ENCODE measurements at regions not wholly inside any gene's neighbourhood (a gene's known extent, or its start where the extent isn't known, plus 50 kb on each side); places are given as distances from the start of the nearest gene placed in this dataset.

- Histone ChIP-seq H3K4me3 (ENCODE audit: low read depth in 1 of 3, low read length in 3 of 3) (no peak overlapping the region), H3K27me3 (ENCODE audit: control insufficient read depth in 4 of 4, insufficient read depth in 4 of 4, low read length in 3 of 4) (no peaks in the 10 kb centered on the region), H3K4me1 (ENCODE audit: control insufficient read depth in 4 of 4, insufficient read depth in 4 of 4, low read length in 3 of 4) (peaks cover 8 to 44% (median 36%) of the 10 kb centered on the region in 4 donors), H3K27ac (ENCODE audit: low read depth in 1 of 2, low read length in 2 of 2) (no peak overlapping the region), H3K9ac (ENCODE audit: low read depth in 1 of 2, low read length in 2 of 2) (no peak overlapping the region), H3K36me3 (ENCODE audit: control insufficient read depth in 4 of 4, insufficient read depth in 3 of 4, low read depth in 1 of 4, low read length in 3 of 4) (no peaks in the 10 kb centered on the region), H3K9me3 (ENCODE audit: control insufficient read depth in 4 of 4, low read length in 3 of 4) (no peaks in the 10 kb centered on the region)
- TF ChIP-seq RAD21 (IDR thresholded peaks at IDR 0.05) (no peak), HNF4G (IDR thresholded peaks at IDR 0.05) (no peak)
- 97% methylated on average over 3 of the region's 3 CpGs for WGBS
- no peak for DNase-seq (ENCODE audit: low spot score)
Measured at GRCh38 chr2:176388861-176389260, 119.6 kb downstream of the MTX2 start.

DNA sequence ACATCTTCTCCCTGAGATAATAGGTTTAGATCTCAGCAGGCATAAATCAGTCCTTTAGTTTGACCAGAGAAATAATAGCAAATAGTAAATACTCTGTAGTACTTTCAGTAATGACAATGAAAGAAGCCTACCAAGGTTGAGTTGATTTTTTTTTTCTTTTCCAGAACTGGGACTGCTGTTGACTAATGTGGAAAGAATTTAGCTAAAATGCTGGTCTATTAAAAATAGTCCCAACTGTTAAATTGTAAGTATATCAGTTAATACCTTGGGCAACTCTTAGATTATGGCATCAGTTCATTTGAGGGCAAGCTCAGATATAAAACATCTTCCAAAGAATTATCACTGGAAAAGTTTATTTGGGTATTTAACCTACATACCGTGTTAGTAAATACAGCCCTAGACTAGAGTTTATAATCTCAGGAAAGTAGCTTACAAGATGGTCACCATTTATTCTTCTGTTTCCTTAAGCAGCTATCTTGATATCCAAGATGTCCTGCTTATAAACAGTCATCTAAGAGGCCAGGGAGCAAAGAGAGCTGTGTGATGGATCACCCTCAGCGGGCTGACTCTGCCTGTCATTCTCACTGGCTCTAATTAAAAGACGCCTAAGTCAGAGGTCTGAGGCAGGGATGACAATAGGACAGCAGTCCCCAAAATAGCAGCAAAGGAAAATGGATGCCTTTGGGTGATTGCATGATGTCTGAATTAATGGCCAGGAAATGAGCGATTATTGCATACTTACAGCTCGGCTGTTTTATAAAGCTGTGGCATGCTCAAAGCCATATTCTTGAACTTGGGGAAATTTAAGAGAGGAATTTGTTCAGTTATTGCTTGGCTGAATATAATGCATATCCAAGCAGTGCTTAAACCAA lies 121.3 kb downstream of the MTX2 start:
- no peak for TF ChIP-seq JUND (IDR thresholded peaks at IDR 0.05)
- no peak for TF ChIP-seq HNF4G (IDR thresholded peaks at IDR 0.05)
- TF ChIP-seq NR2F2 (IDR thresholded peaks at IDR 0.05) = no peak
- no peak for TF ChIP-seq ZBTB33 (IDR thresholded peaks at IDR 0.05)
- TF ChIP-seq GABPA (IDR thresholded peaks at IDR 0.05 in 1 of 2, conservative IDR thresholded peaks at IDR 0.05 in 1 of 2) = no peak
- Histone ChIP-seq H3K27me3 (ENCODE audit: control insufficient read depth in 4 of 4, insufficient read depth in 4 of 4, low read length in 3 of 4) (no peaks in the 10 kb centered on the region), H3K4me3 (ENCODE audit: low read depth in 1 of 3, low read length in 3 of 3) (no peak overlapping the region), H3K27ac (ENCODE audit: low read depth in 1 of 2, low read length in 2 of 2) (peak overlapping the region in 1 of 2 donors; percentile 33), H3K9ac (ENCODE audit: low read depth in 1 of 2, low read length in 2 of 2) (no peak overlapping the region), H3K36me3 (ENCODE audit: control insufficient read depth in 4 of 4, insufficient read depth in 3 of 4, low read depth in 1 of 4, low read length in 3 of 4) (no peaks in the 10 kb centered on the region), H3K4me1 (ENCODE audit: control insufficient read depth in 4 of 4, insufficient read depth in 4 of 4, low read length in 3 of 4) (peaks cover 8 to 29% (median 19%) of the 10 kb centered on the region in 4 donors), H3K9me3 (ENCODE audit: control insufficient read depth in 4 of 4, low read length in 3 of 4) (no peaks in the 10 kb centered on the region)
- DNase-seq (ENCODE audit: low spot score) = no peak
- WGBS = 66% methylated on average over 5 of the region's 5 CpGs

DNA sequence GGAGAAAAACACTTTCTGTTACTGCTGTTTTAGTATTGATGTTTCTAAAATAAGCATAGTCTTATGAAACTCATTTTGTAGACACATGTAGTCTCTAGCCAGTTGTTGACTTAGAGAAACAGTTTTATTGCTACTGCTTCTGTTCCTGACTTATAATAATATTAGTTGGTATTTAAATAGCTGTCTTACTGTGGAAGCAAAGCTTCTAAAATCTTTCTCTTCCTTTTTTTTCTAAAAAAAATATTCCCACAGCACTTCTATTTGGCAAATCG lies 121.8 kb downstream of the MTX2 start:
- no peaks in the 10 kb centered on the region for H3K9me3 ChIP-seq (ENCODE audit: control insufficient read depth in 4 of 4, low read length in 3 of 4)
- TF ChIP-seq FOXA2 (IDR thresholded peaks at IDR 0.05) = peak; percentile 70
- TF ChIP-seq FOXA1 (IDR thresholded peaks at IDR 0.05) = peak; percentile 45
- TF ChIP-seq HNF4A (conservative IDR thresholded peaks at IDR 0.05) = peak in 1 of 2 donors; percentile 8
- TF ChIP-seq MAX (IDR thresholded peaks at IDR 0.05) = no peak
- WGBS = 93% methylated on average over 1 of the region's 1 CpG
- H3K36me3 ChIP-seq (ENCODE audit: control insufficient read depth in 4 of 4, insufficient read depth in 3 of 4, low read depth in 1 of 4, low read length in 3 of 4) = no peaks in the 10 kb centered on the region
- H3K4me3 ChIP-seq (ENCODE audit: low read depth in 1 of 3, low read length in 3 of 3) = no peak overlapping the region
- H3K27me3 ChIP-seq (ENCODE audit: control insufficient read depth in 4 of 4, insufficient read depth in 4 of 4, low read length in 3 of 4) = no peaks in the 10 kb centered on the region
- no peak overlapping the region for H3K9ac ChIP-seq (ENCODE audit: low read depth in 1 of 2, low read length in 2 of 2)
- DNase-seq (ENCODE audit: low spot score) = no peak
- peak overlapping the region in 1 of 2 donors; percentile 33 for H3K27ac ChIP-seq (ENCODE audit: low read depth in 1 of 2, low read length in 2 of 2)
- peaks cover 4 to 24% (median 14%) of the 10 kb centered on the region in 4 donors for H3K4me1 ChIP-seq (ENCODE audit: control insufficient read depth in 4 of 4, insufficient read depth in 4 of 4, low read length in 3 of 4)

GRCh38 chr2:176392249-176392648 lies 123.0 kb downstream of the MTX2 start:
- Histone ChIP-seq H3K27me3 (ENCODE audit: control insufficient read depth in 4 of 4, insufficient read depth in 4 of 4, low read length in 3 of 4) (no peaks in the 10 kb centered on the region), H3K27ac (ENCODE audit: low read depth in 1 of 2, low read length in 2 of 2) (no peak overlapping the region), H3K9me3 (ENCODE audit: control insufficient read depth in 4 of 4, low read length in 3 of 4) (no peaks in the 10 kb centered on the region), H3K4me1 (ENCODE audit: control insufficient read depth in 4 of 4, insufficient read depth in 4 of 4, low read length in 3 of 4) (peaks cover 4 to 24% (median 14%) of the 10 kb centered on the region in 4 donors), H3K36me3 (ENCODE audit: control insufficient read depth in 4 of 4, insufficient read depth in 3 of 4, low read depth in 1 of 4, low read length in 3 of 4) (no peaks in the 10 kb centered on the region), H3K9ac (ENCODE audit: low read depth in 1 of 2, low read length in 2 of 2) (no peak overlapping the region), H3K4me3 (ENCODE audit: low read depth in 1 of 3, low read length in 3 of 3) (no peak overlapping the region)
- no peak for DNase-seq (ENCODE audit: low spot score)
- WGBS = 84% methylated on average over 6 of the region's 6 CpGs
- TF ChIP-seq EGR1 (IDR thresholded peaks at IDR 0.05; ENCODE audit: low read depth in 2 of 2) = no peak
- TF ChIP-seq, protein P1, sequence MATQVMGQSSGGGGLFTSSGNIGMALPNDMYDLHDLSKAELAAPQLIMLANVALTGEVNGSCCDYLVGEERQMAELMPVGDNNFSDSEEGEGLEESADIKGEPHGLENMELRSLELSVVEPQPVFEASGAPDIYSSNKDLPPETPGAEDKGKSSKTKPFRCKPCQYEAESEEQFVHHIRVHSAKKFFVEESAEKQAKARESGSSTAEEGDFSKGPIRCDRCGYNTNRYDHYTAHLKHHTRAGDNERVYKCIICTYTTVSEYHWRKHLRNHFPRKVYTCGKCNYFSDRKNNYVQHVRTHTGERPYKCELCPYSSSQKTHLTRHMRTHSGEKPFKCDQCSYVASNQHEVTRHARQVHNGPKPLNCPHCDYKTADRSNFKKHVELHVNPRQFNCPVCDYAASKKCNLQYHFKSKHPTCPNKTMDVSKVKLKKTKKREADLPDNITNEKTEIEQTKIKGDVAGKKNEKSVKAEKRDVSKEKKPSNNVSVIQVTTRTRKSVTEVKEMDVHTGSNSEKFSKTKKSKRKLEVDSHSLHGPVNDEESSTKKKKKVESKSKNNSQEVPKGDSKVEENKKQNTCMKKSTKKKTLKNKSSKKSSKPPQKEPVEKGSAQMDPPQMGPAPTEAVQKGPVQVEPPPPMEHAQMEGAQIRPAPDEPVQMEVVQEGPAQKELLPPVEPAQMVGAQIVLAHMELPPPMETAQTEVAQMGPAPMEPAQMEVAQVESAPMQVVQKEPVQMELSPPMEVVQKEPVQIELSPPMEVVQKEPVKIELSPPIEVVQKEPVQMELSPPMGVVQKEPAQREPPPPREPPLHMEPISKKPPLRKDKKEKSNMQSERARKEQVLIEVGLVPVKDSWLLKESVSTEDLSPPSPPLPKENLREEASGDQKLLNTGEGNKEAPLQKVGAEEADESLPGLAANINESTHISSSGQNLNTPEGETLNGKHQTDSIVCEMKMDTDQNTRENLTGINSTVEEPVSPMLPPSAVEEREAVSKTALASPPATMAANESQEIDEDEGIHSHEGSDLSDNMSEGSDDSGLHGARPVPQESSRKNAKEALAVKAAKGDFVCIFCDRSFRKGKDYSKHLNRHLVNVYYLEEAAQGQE (IDR thresholded peaks at IDR 0.05) = no peak
- TF ChIP-seq HNF4G (IDR thresholded peaks at IDR 0.05) = no peak
- no peak for TF ChIP-seq FOXA2 (IDR thresholded peaks at IDR 0.05)
- TF ChIP-seq, protein P2, sequence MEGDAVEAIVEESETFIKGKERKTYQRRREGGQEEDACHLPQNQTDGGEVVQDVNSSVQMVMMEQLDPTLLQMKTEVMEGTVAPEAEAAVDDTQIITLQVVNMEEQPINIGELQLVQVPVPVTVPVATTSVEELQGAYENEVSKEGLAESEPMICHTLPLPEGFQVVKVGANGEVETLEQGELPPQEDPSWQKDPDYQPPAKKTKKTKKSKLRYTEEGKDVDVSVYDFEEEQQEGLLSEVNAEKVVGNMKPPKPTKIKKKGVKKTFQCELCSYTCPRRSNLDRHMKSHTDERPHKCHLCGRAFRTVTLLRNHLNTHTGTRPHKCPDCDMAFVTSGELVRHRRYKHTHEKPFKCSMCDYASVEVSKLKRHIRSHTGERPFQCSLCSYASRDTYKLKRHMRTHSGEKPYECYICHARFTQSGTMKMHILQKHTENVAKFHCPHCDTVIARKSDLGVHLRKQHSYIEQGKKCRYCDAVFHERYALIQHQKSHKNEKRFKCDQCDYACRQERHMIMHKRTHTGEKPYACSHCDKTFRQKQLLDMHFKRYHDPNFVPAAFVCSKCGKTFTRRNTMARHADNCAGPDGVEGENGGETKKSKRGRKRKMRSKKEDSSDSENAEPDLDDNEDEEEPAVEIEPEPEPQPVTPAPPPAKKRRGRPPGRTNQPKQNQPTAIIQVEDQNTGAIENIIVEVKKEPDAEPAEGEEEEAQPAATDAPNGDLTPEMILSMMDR (IDR thresholded peaks at IDR 0.05; ENCODE audit: low read depth, low read length, missing input control) = no peak
- TF ChIP-seq ATF3 (IDR thresholded peaks at IDR 0.05) = no peak
- no peak for TF ChIP-seq GABPA (IDR thresholded peaks at IDR 0.05 in 1 of 2, conservative IDR thresholded peaks at IDR 0.05 in 1 of 2)
- no peak for TF ChIP-seq JUND (IDR thresholded peaks at IDR 0.05)
- no peak for TF ChIP-seq TAF1 (conservative IDR thresholded peaks at IDR 0.05)
- TF ChIP-seq HNF4A (conservative IDR thresholded peaks at IDR 0.05) = no peak
